Smooth muscle cell (in vitro differentiated cells): ENCODE measurements at regions not wholly inside any gene's neighbourhood (a gene's known extent, or its start where the extent isn't known, plus 50 kb on each side); places are given as distances from the start of the nearest gene placed in this dataset.

Experiments
- DNase-seq: peaks from one replicate; lab custom pipeline; 2025; ENCODE audit not compliant: unreplicated experiment; lab: John Stamatoyannopoulos, UW
- H2AFZ ChIP-seq: fragments of 200-600 bp; sonication (generic); 2 replicates; pipeline ENCODE4 v1.6.0; 2016; ENCODE audit warnings: antibody characterized with exemption, low read depth, mild to moderate bottlenecking
- H3F3A ChIP-seq: fragments of 200-600 bp; sonication (generic); 2 replicates; pipeline ENCODE4 v1.6.0; 2017; ENCODE audit warnings: antibody characterized with exemption, low read depth
- H3K27ac ChIP-seq: fragments of 200-600 bp; sonication (generic); 2 replicates; pipeline ENCODE4 v1.5.1; 2016; ENCODE audit warnings: low read depth, mild to moderate bottlenecking
- H3K27me3 ChIP-seq: fragments of 200-600 bp; sonication (generic); 2 replicates; pipeline ENCODE4 v1.6.1; 2016; ENCODE audit warnings: low read depth, mild to moderate bottlenecking
- H3K36me3 ChIP-seq: fragments of 200-600 bp; sonication (generic); 2 replicates; pipeline ENCODE4 v1.5.1; 2016; ENCODE audit warnings: low read depth
- H3K4me1 ChIP-seq: fragments of 200-600 bp; sonication (generic); 2 replicates; pipeline ENCODE4 v1.5.1; 2016; ENCODE audit warnings: low read depth
- H3K4me2 ChIP-seq: fragments of 200-600 bp; sonication (generic); 2 replicates; pipeline ENCODE4 v1.6.0; 2016; ENCODE audit warnings: mild to moderate bottlenecking
- H3K4me3 ChIP-seq: fragments of 200-600 bp; sonication (generic); 2 replicates; pipeline ENCODE4 v1.5.1; 2016; ENCODE audit warnings: mild to moderate bottlenecking
- H3K79me2 ChIP-seq: fragments of 200-600 bp; sonication (generic); 2 replicates; pipeline ENCODE4 v1.6.0; 2016; ENCODE audit warnings: low read depth, mild to moderate bottlenecking
- H3K9ac ChIP-seq: fragments of 200-600 bp; sonication (generic); 2 replicates; pipeline ENCODE4 v1.6.0; 2016; ENCODE audit warnings: low read depth
- H3K9me3 ChIP-seq: fragments of 200-600 bp; sonication (generic); replicated peaks from 2 replicates; pipeline ENCODE4 v1.5.1; 2016; ENCODE audit warnings: low read depth
- H4K20me1 ChIP-seq: fragments of 200-600 bp; sonication (generic); 2 replicates; pipeline ENCODE4 v1.6.0; 2016; ENCODE audit warnings: low read depth
- CTCF ChIP-seq: fragments of 200-600 bp; sonication (generic); IDR thresholded peaks from 2 replicates; pipeline ENCODE4 v1.5.1; 2017; ENCODE audit warnings: borderline replicate concordance, mild to moderate bottlenecking, antibody characterized with exemption; ENCODE audit not compliant: insufficient read depth, poor library complexity, severe bottlenecking
- WGBS: methylation state at CpG from one replicate; pipeline ENCODE4 v1.1.7; 2016; ENCODE audit warnings: low lambda C conversion rate; 5-methylcytosine and 5-hydroxymethylcytosine counted together

- no peaks in the 10 kb centered on the region for H3K79me2 ChIP-seq
- H3K4me1 ChIP-seq: no peaks in the 10 kb centered on the region
- H3K4me3 ChIP-seq: no peak overlapping the region
- no peaks in the 10 kb centered on the region for H3F3A ChIP-seq
- H3K9me3 ChIP-seq: no peaks in the 10 kb centered on the region
- no peak overlapping the region for H3K9ac ChIP-seq
- no peaks in the 10 kb centered on the region for H4K20me1 ChIP-seq
- no peak overlapping the region for H3K27ac ChIP-seq
- WGBS: 60% methylated on average over 8 of the region's 8 CpGs
- peak overlapping the region; percentile 57 for H2AFZ ChIP-seq
- no peaks in the 10 kb centered on the region for H3K36me3 ChIP-seq
- H3K27me3 ChIP-seq: no peaks in the 10 kb centered on the region
- no peak for TF ChIP-seq CTCF
- peak overlapping the region; percentile 12 for H3K4me2 ChIP-seq
- no peak for DNase-seq
These were observed 726.7 kb upstream of the NR2F2 start for GRCh38 chr15:95603802-95604201.

DNA sequence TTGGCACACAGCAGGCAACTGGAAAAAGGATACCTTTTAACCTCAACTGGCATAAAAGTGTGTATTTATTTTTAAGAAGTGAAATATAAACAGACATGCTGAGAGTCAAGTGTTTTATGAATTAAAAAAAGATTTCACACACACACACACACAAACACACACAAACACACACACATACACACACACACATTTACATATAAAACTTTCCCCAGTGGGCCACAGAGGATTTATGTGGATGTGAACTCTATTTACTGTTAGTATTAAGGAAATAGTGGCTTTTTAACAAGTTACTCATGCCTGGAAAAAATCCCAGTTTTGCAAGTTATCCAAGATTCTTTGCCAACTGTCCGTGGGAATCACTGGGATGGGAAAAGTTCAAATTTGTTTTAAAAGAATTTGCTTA lies 725.9 kb upstream of the NR2F2 start:
- Histone ChIP-seq H2AFZ (no peak overlapping the region), H3K27ac (no peak overlapping the region), H3K79me2 (no peaks in the 10 kb centered on the region), H3K27me3 (no peaks in the 10 kb centered on the region), H3K9me3 (no peaks in the 10 kb centered on the region), H4K20me1 (no peaks in the 10 kb centered on the region), H3F3A (no peaks in the 10 kb centered on the region), H3K4me3 (no peak overlapping the region), H3K4me2 (peak overlapping the region; percentile 31), H3K9ac (no peak overlapping the region), H3K36me3 (no peaks in the 10 kb centered on the region), H3K4me1 (no peaks in the 10 kb centered on the region)
- no peak for TF ChIP-seq CTCF
- WGBS: 7% methylated on average over 1 of the region's 1 CpG
- DNase-seq: no peak

DNA sequence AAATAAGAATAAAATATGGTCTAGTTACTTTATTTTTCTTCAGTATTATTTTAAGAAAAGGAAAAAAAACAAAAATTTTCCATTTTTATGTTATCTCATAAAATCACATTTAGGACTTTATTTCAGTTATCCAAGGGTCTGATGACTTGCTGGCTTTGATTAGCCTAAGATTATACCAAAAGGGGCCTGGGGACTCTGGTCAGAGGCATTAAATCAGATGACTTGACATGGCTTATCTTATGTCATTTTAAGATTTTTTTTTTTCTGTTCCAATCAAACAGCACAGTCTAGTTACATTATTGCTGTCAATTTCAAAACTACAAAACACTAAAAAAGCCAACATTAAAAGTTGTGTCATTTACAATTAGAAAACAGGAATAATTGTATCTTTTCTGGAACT lies 725.4 kb upstream of the NR2F2 start:
- Histone ChIP-seq H3K27me3 (no peaks in the 10 kb centered on the region), H2AFZ (no peak overlapping the region), H3K36me3 (no peaks in the 10 kb centered on the region), H4K20me1 (no peaks in the 10 kb centered on the region), H3K4me1 (peaks cover 1% of the 10 kb centered on the region), H3K27ac (no peak overlapping the region), H3K4me3 (no peak overlapping the region), H3K4me2 (peak overlapping the region; percentile 31), H3K79me2 (no peaks in the 10 kb centered on the region), H3K9ac (no peak overlapping the region), H3F3A (no peaks in the 10 kb centered on the region), H3K9me3 (no peaks in the 10 kb centered on the region)
- TF ChIP-seq CTCF: no peak
- no peak for DNase-seq

- Histone ChIP-seq H3K36me3 (no peaks in the 10 kb centered on the region), H3K4me3 (no peak overlapping the region), H3K27me3 (no peaks in the 10 kb centered on the region), H3K79me2 (no peaks in the 10 kb centered on the region), H4K20me1 (no peaks in the 10 kb centered on the region), H3K9ac (no peak overlapping the region), H3K4me2 (no peak overlapping the region), H3K9me3 (no peaks in the 10 kb centered on the region), H3K27ac (no peak overlapping the region), H3F3A (no peaks in the 10 kb centered on the region), H2AFZ (no peak overlapping the region), H3K4me1 (peaks cover 13% of the 10 kb centered on the region)
- no peak for DNase-seq
- 95% methylated on average over 2 of the region's 2 CpGs for WGBS
- TF ChIP-seq CTCF: no peak
These were observed 723.9 kb upstream of the NR2F2 start for GRCh38 chr15:95606551-95606950.
